ENCODE measurements at regions not wholly inside any gene's neighbourhood (a gene's known extent, or its start where the extent isn't known, plus 50 kb on each side); places are given as distances from the start of the nearest gene placed in this dataset.

- no peak for TF ChIP-seq CTCF (IDR thresholded peaks at IDR 0.05 in 4 of 5, conservative IDR thresholded peaks at IDR 0.05 in 1 of 5)
- TF ChIP-seq POLR2A (IDR thresholded peaks at IDR 0.05): no peak
Observed at GRCh38 chr4:97159625-97160024, 983.7 kb downstream of the STPG2 start.
